Neuron (in vitro differentiated cells): ENCODE measurements at regions not wholly inside any gene's neighbourhood (a gene's known extent, or its start where the extent isn't known, plus 50 kb on each side); places are given as distances from the start of the nearest gene placed in this dataset.

Experiments used
- H2AFZ ChIP-seq: one replicate; pipeline ENCODE4 v1.6.1; 2013; ENCODE audit warnings: low read depth, mild to moderate bottlenecking, inconsistent platforms, low read length, moderate library complexity
- H3K27me3 ChIP-seq: one replicate; pipeline ENCODE4 v1.6.1; 2013; ENCODE audit warnings: low read length; ENCODE audit not compliant: insufficient read depth
- H3K36me3 ChIP-seq: one replicate; pipeline ENCODE4 v1.6.1; 2013; ENCODE audit warnings: low read length; ENCODE audit not compliant: insufficient read depth
- H3K4me1 ChIP-seq: one replicate; pipeline ENCODE4 v1.6.1; 2013; ENCODE audit warnings: low read length; ENCODE audit not compliant: insufficient read depth
- H3K4me3 ChIP-seq: 2 replicates; pipeline ENCODE4 v1.5.1; 2013; ENCODE audit warnings: mild to moderate bottlenecking, low read length, moderate library complexity
- H3K9me3 ChIP-seq: one replicate; pipeline ENCODE4 v1.6.1; 2013; ENCODE audit warnings: low read length

- H3K36me3 ChIP-seq = no peaks in the 10 kb centered on the region
- H3K9me3 ChIP-seq = no peaks in the 10 kb centered on the region
- no peaks in the 10 kb centered on the region for H3K27me3 ChIP-seq
- no peak overlapping the region for H2AFZ ChIP-seq
- peaks cover 13% of the 10 kb centered on the region for H3K4me1 ChIP-seq
- H3K4me3 ChIP-seq = no peak overlapping the region
These were observed 190.5 kb upstream of the DCN start for GRCh38 chr12:91373086-91373485.

- Histone ChIP-seq H3K9me3 (no peaks in the 10 kb centered on the region), H3K27me3 (no peaks in the 10 kb centered on the region), H2AFZ (no peak overlapping the region), H3K36me3 (no peaks in the 10 kb centered on the region), H3K4me3 (no peak overlapping the region), H3K4me1 (peaks cover 3% of the 10 kb centered on the region)
These were observed 187.7 kb upstream of the DCN start for GRCh38 chr12:91370086-91370868.

- Histone ChIP-seq H3K36me3 (no peaks in the 10 kb centered on the region), H3K27me3 (no peaks in the 10 kb centered on the region), H3K4me3 (no peak overlapping the region), H3K4me1 (peaks cover 3% of the 10 kb centered on the region), H3K9me3 (no peaks in the 10 kb centered on the region), H2AFZ (no peak overlapping the region)
These were observed 186.0 kb upstream of the DCN start for GRCh38 chr12:91368613-91369012.

- H3K9me3 ChIP-seq = no peaks in the 10 kb centered on the region
- H3K4me3 ChIP-seq = no peak overlapping the region
- H3K4me1 ChIP-seq = peaks cover 3% of the 10 kb centered on the region
- H3K27me3 ChIP-seq = no peaks in the 10 kb centered on the region
- no peaks in the 10 kb centered on the region for H3K36me3 ChIP-seq
- H2AFZ ChIP-seq = no peak overlapping the region
These were observed 184.7 kb upstream of the DCN start for GRCh38 chr12:91367234-91367849.

GRCh38 chr12:91364471-91365184 is 182.0 kb upstream of the DCN start:
- Histone ChIP-seq H3K36me3 (no peaks in the 10 kb centered on the region), H3K4me1 (no peaks in the 10 kb centered on the region), H2AFZ (no peak overlapping the region), H3K9me3 (no peaks in the 10 kb centered on the region), H3K4me3 (no peak overlapping the region), H3K27me3 (no peaks in the 10 kb centered on the region)

- peaks cover 6% of the 10 kb centered on the region for H3K4me1 ChIP-seq
- H2AFZ ChIP-seq = peak overlapping the region; percentile 47
- no peaks in the 10 kb centered on the region for H3K9me3 ChIP-seq
- H3K4me3 ChIP-seq = no peak overlapping the region
- no peaks in the 10 kb centered on the region for H3K36me3 ChIP-seq
- no peaks in the 10 kb centered on the region for H3K27me3 ChIP-seq
These were observed 179.2 kb upstream of the DCN start for GRCh38 chr12:91361864-91362263.

GRCh38 chr12:91357381-91357780 is 174.8 kb upstream of the DCN start:
- peaks cover 7% of the 10 kb centered on the region for H3K4me1 ChIP-seq
- no peaks in the 10 kb centered on the region for H3K9me3 ChIP-seq
- no peak overlapping the region for H2AFZ ChIP-seq
- H3K4me3 ChIP-seq = no peak overlapping the region
- no peaks in the 10 kb centered on the region for H3K27me3 ChIP-seq
- no peaks in the 10 kb centered on the region for H3K36me3 ChIP-seq

- H3K4me1 ChIP-seq = peaks cover 7% of the 10 kb centered on the region
These were observed 173.8 kb upstream of the DCN start for GRCh38 chr12:91356405-91356804.

GRCh38 chr12:91355150-91356006 is 172.8 kb upstream of the DCN start:
- Histone ChIP-seq H3K9me3 (peaks cover 3% of the 10 kb centered on the region), H3K4me1 (peaks cover 7% of the 10 kb centered on the region), H2AFZ (no peak overlapping the region), H3K4me3 (no peak overlapping the region), H3K36me3 (no peaks in the 10 kb centered on the region), H3K27me3 (no peaks in the 10 kb centered on the region)

More at GRCh38 chr12:91356405-91356804, 173.8 kb upstream of the DCN start:
- Histone ChIP-seq H3K9me3 (peaks cover 3% of the 10 kb centered on the region), H2AFZ (no peak overlapping the region), H3K4me3 (no peak overlapping the region), H3K36me3 (no peaks in the 10 kb centered on the region), H3K27me3 (no peaks in the 10 kb centered on the region)

GRCh38 chr12:91353266-91353665 is 170.6 kb upstream of the DCN start:
- no peak overlapping the region for H2AFZ ChIP-seq
- H3K4me1 ChIP-seq = peaks cover 7% of the 10 kb centered on the region

GRCh38 chr12:91349476-91349875 is 166.9 kb upstream of the DCN start:
- no peaks in the 10 kb centered on the region for H3K4me1 ChIP-seq
- H2AFZ ChIP-seq = no peak overlapping the region
- no peaks in the 10 kb centered on the region for H3K27me3 ChIP-seq
- no peak overlapping the region for H3K4me3 ChIP-seq
- peaks cover 3% of the 10 kb centered on the region for H3K9me3 ChIP-seq
- no peaks in the 10 kb centered on the region for H3K36me3 ChIP-seq

More at GRCh38 chr12:91353266-91353665, 170.6 kb upstream of the DCN start:
- H3K27me3 ChIP-seq = no peaks in the 10 kb centered on the region
- H3K36me3 ChIP-seq = no peaks in the 10 kb centered on the region
- peaks cover 3% of the 10 kb centered on the region for H3K9me3 ChIP-seq
- H3K4me3 ChIP-seq = no peak overlapping the region

- H3K9me3 ChIP-seq = peaks cover 3% of the 10 kb centered on the region
- H3K4me1 ChIP-seq = no peaks in the 10 kb centered on the region
- H3K36me3 ChIP-seq = no peaks in the 10 kb centered on the region
- H3K4me3 ChIP-seq = no peak overlapping the region
- H2AFZ ChIP-seq = no peak overlapping the region
- no peaks in the 10 kb centered on the region for H3K27me3 ChIP-seq
These were observed 165.0 kb upstream of the DCN start for GRCh38 chr12:91347481-91348214.
